Coronary artery (tissue), 2 donors: ENCODE measurements at regions not wholly inside any gene's neighbourhood (a gene's known extent, or its start where the extent isn't known, plus 50 kb on each side); places are given as distances from the start of the nearest gene placed in this dataset.

Experiments
- DNase-seq: peaks from one replicate; pipeline ENCODE4 v3.0.0-alpha.2; 2017; ENCODE audit warnings: low spot score
- H3K27ac ChIP-seq, 2 donors: fragments of 200-600 bp; sonication (generic); one replicate each; pipeline ENCODE4 v1.5.1; 2016 to 2019
- H3K4me3 ChIP-seq: fragments of 200-600 bp; sonication (generic); 2 replicates; pipeline ENCODE4 v1.5.1; 2016; ENCODE audit warnings: mild to moderate bottlenecking, moderate library complexity
- TF ChIP-seq, protein P1 (sequence below): fragments of 200-600 bp; sonication (generic); IDR thresholded peaks from one replicate; pipeline ENCODE4 v1.5.1; 2019; ENCODE audit warnings: antibody characterized with exemption

DNA sequence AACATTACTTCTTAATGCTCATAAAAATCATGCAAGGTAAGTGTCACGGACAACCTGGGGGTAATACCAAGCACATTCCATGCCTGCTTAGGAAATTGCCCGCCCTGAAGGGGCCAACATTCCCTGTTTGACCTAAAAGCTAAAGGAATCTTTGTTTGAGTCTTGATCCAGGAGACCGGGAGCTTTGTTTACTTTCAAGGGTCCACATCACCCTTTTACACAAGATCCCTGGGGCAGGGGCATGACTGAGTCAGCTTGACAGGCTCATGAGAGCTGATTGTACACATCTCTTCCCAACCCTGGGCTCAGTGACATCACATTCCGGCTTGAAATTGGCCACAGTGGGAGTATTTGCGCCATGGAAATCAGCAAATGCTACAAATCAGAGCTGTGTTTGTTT is 248.1 kb upstream of the HABP2 start:
- Histone ChIP-seq H3K27ac (no peak overlapping the region), H3K4me3 (no peak overlapping the region)
- no peak for DNase-seq
- TF ChIP-seq, protein P1, sequence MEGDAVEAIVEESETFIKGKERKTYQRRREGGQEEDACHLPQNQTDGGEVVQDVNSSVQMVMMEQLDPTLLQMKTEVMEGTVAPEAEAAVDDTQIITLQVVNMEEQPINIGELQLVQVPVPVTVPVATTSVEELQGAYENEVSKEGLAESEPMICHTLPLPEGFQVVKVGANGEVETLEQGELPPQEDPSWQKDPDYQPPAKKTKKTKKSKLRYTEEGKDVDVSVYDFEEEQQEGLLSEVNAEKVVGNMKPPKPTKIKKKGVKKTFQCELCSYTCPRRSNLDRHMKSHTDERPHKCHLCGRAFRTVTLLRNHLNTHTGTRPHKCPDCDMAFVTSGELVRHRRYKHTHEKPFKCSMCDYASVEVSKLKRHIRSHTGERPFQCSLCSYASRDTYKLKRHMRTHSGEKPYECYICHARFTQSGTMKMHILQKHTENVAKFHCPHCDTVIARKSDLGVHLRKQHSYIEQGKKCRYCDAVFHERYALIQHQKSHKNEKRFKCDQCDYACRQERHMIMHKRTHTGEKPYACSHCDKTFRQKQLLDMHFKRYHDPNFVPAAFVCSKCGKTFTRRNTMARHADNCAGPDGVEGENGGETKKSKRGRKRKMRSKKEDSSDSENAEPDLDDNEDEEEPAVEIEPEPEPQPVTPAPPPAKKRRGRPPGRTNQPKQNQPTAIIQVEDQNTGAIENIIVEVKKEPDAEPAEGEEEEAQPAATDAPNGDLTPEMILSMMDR = no peak

- TF ChIP-seq, protein P1 = no peak
These were observed 247.0 kb upstream of the HABP2 start for GRCh38 chr10:113305871-113306270.

GRCh38 chr10:113309791-113310190 is 243.1 kb upstream of the HABP2 start:
- TF ChIP-seq, protein P1 = no peak
- H3K27ac ChIP-seq = no peak overlapping the region
- H3K4me3 ChIP-seq = no peak overlapping the region
- no peak for DNase-seq

More at GRCh38 chr10:113305871-113306270, 247.0 kb upstream of the HABP2 start:
- no peak for DNase-seq
- no peak overlapping the region for H3K27ac ChIP-seq
- H3K4me3 ChIP-seq = no peak overlapping the region

DNA sequence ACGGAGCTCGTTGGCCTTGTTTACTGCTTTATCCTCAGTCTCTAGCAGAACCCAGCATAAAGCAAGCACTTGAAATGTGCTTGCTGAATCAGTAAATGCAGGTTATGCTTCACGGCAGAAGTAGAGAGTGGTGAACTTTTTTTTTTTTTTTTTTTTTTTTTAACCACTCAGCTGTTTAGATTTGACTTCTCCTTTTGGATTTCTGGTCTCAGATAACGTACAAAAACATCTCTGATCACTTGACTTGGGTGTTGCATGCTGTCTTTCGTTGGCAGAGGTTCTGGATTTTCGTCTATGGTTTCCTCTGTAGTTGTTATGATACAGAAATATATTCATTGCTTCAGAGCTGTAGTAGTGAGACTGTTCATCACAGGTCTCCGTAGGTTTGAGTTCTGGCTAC is 242.5 kb upstream of the HABP2 start:
- no peak overlapping the region for H3K27ac ChIP-seq
- TF ChIP-seq, protein P1 = no peak
- no peak for DNase-seq
- H3K4me3 ChIP-seq = no peak overlapping the region

GRCh38 chr10:113313048-113313602 is 239.7 kb upstream of the HABP2 start:
- TF ChIP-seq, protein P1 = no peak
- H3K27ac ChIP-seq = no peak overlapping the region
- DNase-seq = no peak
- H3K4me3 ChIP-seq = no peak overlapping the region

DNA sequence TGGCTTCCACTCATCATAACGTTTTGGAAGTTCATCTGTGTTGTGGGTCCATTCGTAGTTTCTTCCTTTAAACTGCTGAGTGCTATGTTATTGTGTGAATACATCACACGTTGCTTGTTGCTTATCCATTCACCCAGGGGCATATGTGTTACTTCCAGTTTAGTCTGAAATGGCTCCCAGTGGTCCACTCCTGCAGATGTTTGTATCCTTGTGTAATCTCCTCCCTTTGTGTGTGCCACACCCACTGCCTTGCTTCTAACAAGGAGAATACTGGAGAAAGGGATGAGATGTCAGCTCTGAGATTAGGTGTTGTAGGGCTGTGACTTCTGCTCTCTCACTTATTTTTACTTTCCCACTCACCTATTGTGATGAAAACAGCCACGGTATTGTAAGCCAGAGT is 239.1 kb upstream of the HABP2 start:
- TF ChIP-seq, protein P1 = no peak
- H3K27ac ChIP-seq = no peak overlapping the region
- DNase-seq = no peak
- no peak overlapping the region for H3K4me3 ChIP-seq

DNA sequence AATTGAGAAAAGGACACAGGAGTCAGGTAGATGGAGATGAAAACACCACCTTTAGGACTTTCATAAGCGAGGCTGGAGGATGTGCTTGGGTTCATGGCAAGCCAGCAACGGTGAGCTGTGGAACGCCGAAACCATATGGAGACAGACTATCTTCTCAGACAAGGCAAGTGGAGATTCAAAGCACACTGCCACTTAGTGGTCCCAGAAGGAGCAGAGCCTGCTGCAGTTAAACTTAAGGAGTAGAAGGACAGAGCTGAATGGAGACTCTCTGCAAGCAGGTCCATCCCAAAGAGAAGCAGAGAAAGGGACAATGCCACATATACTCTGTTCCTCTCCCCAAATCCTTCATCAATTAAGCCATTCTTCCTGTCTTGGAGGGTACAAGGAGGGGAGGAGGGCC is 236.3 kb upstream of the HABP2 start:
- Histone ChIP-seq H3K4me3 (no peak overlapping the region), H3K27ac (no peak overlapping the region)
- no peak for DNase-seq
- TF ChIP-seq, protein P1 = no peak
